ENCODE measurements at regions not wholly inside any gene's neighbourhood (a gene's known extent, or its start where the extent isn't known, plus 50 kb on each side); places are given as distances from the start of the nearest gene placed in this dataset.
A peak's percentile ranks its signal among the peaks of the same experiment; 100 is the strongest.
"Not testable (repeated sequence)": the region's sequence is repeated elsewhere in the genome, so short reads cannot be mapped to it uniquely, and the experiment has no call there.

- not testable (repeated sequence) for DNase-seq (ENCODE audit: low read depth)
These were observed 92.1 kb downstream of the C4BPA start for GRCh38 chr1:207196135-207196534.

GRCh38 chr1:207201534-207201933, 97.5 kb downstream of the C4BPA start:
- DNase-seq (ENCODE audit: low read depth), result not testable (repeated sequence)

- no peak for DNase-seq (ENCODE audit: low read depth)
These were observed 98.4 kb downstream of the C4BPA start for GRCh38 chr1:207202480-207202879.

GRCh38 chr1:207203541-207203940, 99.5 kb downstream of the C4BPA start:
- no peak for DNase-seq (ENCODE audit: low read depth)

GRCh38 chr1:207205614-207206061, 101.6 kb downstream of the C4BPA start:
- DNase-seq (ENCODE audit: low read depth), result no peak

GRCh38 chr1:207208691-207209090, 104.7 kb downstream of the C4BPA start:
- not testable (repeated sequence) for DNase-seq (ENCODE audit: low read depth)

- no peak for DNase-seq (ENCODE audit: low read depth)
These were observed 107.0 kb upstream of the CD55 start for GRCh38 chr1:207214453-207214852.

GRCh38 chr1:207217778-207218511, 103.5 kb upstream of the CD55 start:
- DNase-seq (ENCODE audit: low read depth), result no peak

GRCh38 chr1:207218512-207219362, 102.7 kb upstream of the CD55 start:
- no peak for DNase-seq (ENCODE audit: low read depth)

- DNase-seq (ENCODE audit: low read depth), result no peak
These were observed 101.2 kb upstream of the CD55 start for GRCh38 chr1:207219979-207220889.

GRCh38 chr1:207221934-207222351, 99.5 kb upstream of the CD55 start:
- DNase-seq (ENCODE audit: low read depth), result peak; percentile 45

- no peak for DNase-seq (ENCODE audit: low read depth)
These were observed 98.3 kb upstream of the CD55 start for GRCh38 chr1:207223162-207223561.

GRCh38 chr1:207224666-207225065, 96.8 kb upstream of the CD55 start:
- no peak for DNase-seq (ENCODE audit: low read depth)

- DNase-seq (ENCODE audit: low read depth), result no peak
These were observed 94.3 kb upstream of the CD55 start for GRCh38 chr1:207227131-207227630.

- no peak for DNase-seq (ENCODE audit: low read depth)
These were observed 92.5 kb upstream of the CD55 start for GRCh38 chr1:207228987-207229386.

- DNase-seq (ENCODE audit: low read depth), result no peak
These were observed 91.0 kb upstream of the CD55 start for GRCh38 chr1:207230441-207230840.

GRCh38 chr1:207234690-207235089, 86.8 kb upstream of the CD55 start:
- DNase-seq (ENCODE audit: low read depth), result no peak

- DNase-seq (ENCODE audit: low read depth), result peak; percentile 10
These were observed 81.6 kb upstream of the CD55 start for GRCh38 chr1:207239874-207240273.

GRCh38 chr1:207240325-207241101, 81.0 kb upstream of the CD55 start:
- DNase-seq (ENCODE audit: low read depth), result peak; percentile 52

- DNase-seq (ENCODE audit: low read depth), result no peak
These were observed 80.1 kb upstream of the CD55 start for GRCh38 chr1:207241164-207241934.
